Gastrocnemius medialis (tissue), 4 donors: ENCODE measurements at regions not wholly inside any gene's neighbourhood (a gene's known extent, or its start where the extent isn't known, plus 50 kb on each side); places are given as distances from the start of the nearest gene placed in this dataset.

Experiments used
- ATAC-seq, 2 donors: fragments of 150-250 bp; one replicate each; pipeline ENCODE4 v1.9.1; 2016
- DNase-seq, 2 donors: peaks; one replicate each; pipeline ENCODE4 v3.0.0-alpha.2; 2019
- H3K27ac ChIP-seq, 4 donors: fragments of 200-600 bp; sonication (generic); 1 replicate in 1 of 4; 2 replicates in 3 of 4; pipeline ENCODE4 v1.5.1; 2016 to 2018; ENCODE audit warnings: mild to moderate bottlenecking in 2 of 4, moderate library complexity in 1 of 4
- H3K27me3 ChIP-seq, 3 donors: fragments of 200-600 bp; sonication (generic) in 2 of 3; 1 replicate in 1 of 3; 2 replicates in 2 of 3; pipeline versions ENCODE4 v1.5.1 to v1.6.0; 2016 to 2019; ENCODE audit warnings: mild to moderate bottlenecking in 1 of 3, moderate library complexity in 1 of 3
- H3K36me3 ChIP-seq, 2 donors: fragments of 200-600 bp; sonication (generic) in 1 of 2; one replicate each; pipeline ENCODE4 v1.5.1; 2017 to 2018
- H3K4me1 ChIP-seq, 2 donors: fragments of 200-600 bp; sonication (generic) in 1 of 2; one replicate each; pipeline ENCODE4 v1.5.1; 2016 to 2017; ENCODE audit warnings: mild to moderate bottlenecking in 2 of 2
- H3K4me3 ChIP-seq, 4 donors: fragments of 200-600 bp; sonication (generic) in 3 of 4; 1 replicate in 1 of 4; 2 replicates in 3 of 4; pipeline ENCODE4 v1.5.1; 2016 to 2019; ENCODE audit warnings: mild to moderate bottlenecking in 2 of 4
- H3K9me3 ChIP-seq, 3 donors: fragments of 200-600 bp; sonication (generic) in 2 of 3; 1 replicate in 1 of 3; 2 replicates in 2 of 3; pipeline ENCODE4 v1.5.1; 2016 to 2019
- CTCF ChIP-seq, 5 experiments: fragments of 450-650 bp in 3 of 5; fragments of 200-600 bp in 2 of 5; sonication (generic) in 2 of 5; IDR thresholded peaks in 4 of 5; conservative IDR thresholded peaks in 1 of 5; 1 replicate in 4 of 5; 2 replicates in 1 of 5; pipeline ENCODE4 v1.5.1; 2016 to 2019; ENCODE audit warnings: antibody characterized with exemption in 5 of 5, mild to moderate bottlenecking in 3 of 5, moderate library complexity in 3 of 5
- POLR2A ChIP-seq, 2 donors: fragments of 450-650 bp; IDR thresholded peaks; one replicate each; pipeline ENCODE4 v1.6.1; 2017; ENCODE audit warnings: antibody characterized with exemption in 2 of 2, mild to moderate bottlenecking in 2 of 2, moderate library complexity in 2 of 2
- in situ Hi-C, 4 donors: fragments of 200-750 bp; cut with MboI; loops; one replicate each; pipeline versions ENCODE4 v1.15.0 to v1.8.0; 2017; ENCODE audit warnings: low sequenced_read_pairs in 4 of 4
- intact Hi-C: fragments of 100-400 bp; cut with DNase I; formaldehyde crosslinking; loops from one replicate; pipeline ENCODE4 v1.15.1; 2023; ENCODE audit warnings: low total_unique reads

- no peaks in the 10 kb centered on the region for H3K27me3 ChIP-seq
- in situ Hi-C loops: no loop called here
- H3K9me3 ChIP-seq: no peaks in the 10 kb centered on the region
- H3K27ac ChIP-seq: no peak overlapping the region
- intact Hi-C loops: no loop called here
- DNase-seq: no peak
- no peaks in the 10 kb centered on the region for H3K36me3 ChIP-seq
- H3K4me1 ChIP-seq: no peaks in the 10 kb centered on the region
- no peak overlapping the region for H3K4me3 ChIP-seq
- no peak for ATAC-seq
- no peak for TF ChIP-seq POLR2A (IDR thresholded peaks at IDR 0.05)
Observed at GRCh38 chr4:130296448-130296847, 1200.5 kb downstream of the C4orf33 start.

- no peak for ATAC-seq
- Histone ChIP-seq H3K27me3 (no peaks in the 10 kb centered on the region), H3K27ac (no peak overlapping the region), H3K9me3 (no peaks in the 10 kb centered on the region), H3K36me3 (no peaks in the 10 kb centered on the region), H3K4me1 (no peaks in the 10 kb centered on the region), H3K4me3 (no peak overlapping the region)
- intact Hi-C loops (no loop called here), in situ Hi-C loops (no loop called here)
- DNase-seq: no peak
- TF ChIP-seq CTCF (IDR thresholded peaks at IDR 0.05 in 4 of 5, conservative IDR thresholded peaks at IDR 0.05 in 1 of 5) (no peak), POLR2A (IDR thresholded peaks at IDR 0.05) (no peak)
Observed at GRCh38 chr4:130306566-130306965, 1210.6 kb downstream of the C4orf33 start.

- Histone ChIP-seq H3K9me3 (no peaks in the 10 kb centered on the region), H3K27me3 (no peaks in the 10 kb centered on the region), H3K36me3 (no peaks in the 10 kb centered on the region), H3K4me3 (no peak overlapping the region), H3K27ac (no peak overlapping the region), H3K4me1 (no peaks in the 10 kb centered on the region)
- no peak for ATAC-seq
- TF ChIP-seq POLR2A (IDR thresholded peaks at IDR 0.05): no peak
- no peak for TF ChIP-seq CTCF (IDR thresholded peaks at IDR 0.05 in 4 of 5, conservative IDR thresholded peaks at IDR 0.05 in 1 of 5)
- in situ Hi-C loops (no loop called here), intact Hi-C loops (no loop called here)
- DNase-seq: no peak
Observed at GRCh38 chr4:130309221-130309620, 1213.3 kb downstream of the C4orf33 start.

GRCh38 chr4:130322439-130322838 lies 1226.5 kb downstream of the C4orf33 start:
- H3K36me3 ChIP-seq: no peaks in the 10 kb centered on the region
- intact Hi-C loops (no loop called here), in situ Hi-C loops (no loop called here)
- ATAC-seq (no peak), DNase-seq (no peak)
- H3K4me3 ChIP-seq: no peak overlapping the region
- TF ChIP-seq CTCF (IDR thresholded peaks at IDR 0.05 in 4 of 5, conservative IDR thresholded peaks at IDR 0.05 in 1 of 5) (no peak), POLR2A (IDR thresholded peaks at IDR 0.05) (no peak)
- H3K27ac ChIP-seq: no peak overlapping the region
- H3K4me1 ChIP-seq: no peaks in the 10 kb centered on the region
- no peaks in the 10 kb centered on the region for H3K9me3 ChIP-seq
- no peaks in the 10 kb centered on the region for H3K27me3 ChIP-seq

- no peak overlapping the region for H3K4me3 ChIP-seq
- no peak for TF ChIP-seq CTCF (IDR thresholded peaks at IDR 0.05 in 4 of 5, conservative IDR thresholded peaks at IDR 0.05 in 1 of 5)
- TF ChIP-seq POLR2A (IDR thresholded peaks at IDR 0.05): no peak
- H3K4me1 ChIP-seq: no peaks in the 10 kb centered on the region
- no peak for DNase-seq
- ATAC-seq: no peak
- intact Hi-C loops: no loop called here
- in situ Hi-C loops: no loop called here
- H3K36me3 ChIP-seq: no peaks in the 10 kb centered on the region
- H3K27ac ChIP-seq: no peak overlapping the region
- no peaks in the 10 kb centered on the region for H3K27me3 ChIP-seq
- no peaks in the 10 kb centered on the region for H3K9me3 ChIP-seq
Observed at GRCh38 chr4:130329036-130329435, 1233.1 kb downstream of the C4orf33 start.
